ENCODE measurements at regions not wholly inside any gene's neighbourhood (a gene's known extent, or its start where the extent isn't known, plus 50 kb on each side); places are given as distances from the start of the nearest gene placed in this dataset.

DNA sequence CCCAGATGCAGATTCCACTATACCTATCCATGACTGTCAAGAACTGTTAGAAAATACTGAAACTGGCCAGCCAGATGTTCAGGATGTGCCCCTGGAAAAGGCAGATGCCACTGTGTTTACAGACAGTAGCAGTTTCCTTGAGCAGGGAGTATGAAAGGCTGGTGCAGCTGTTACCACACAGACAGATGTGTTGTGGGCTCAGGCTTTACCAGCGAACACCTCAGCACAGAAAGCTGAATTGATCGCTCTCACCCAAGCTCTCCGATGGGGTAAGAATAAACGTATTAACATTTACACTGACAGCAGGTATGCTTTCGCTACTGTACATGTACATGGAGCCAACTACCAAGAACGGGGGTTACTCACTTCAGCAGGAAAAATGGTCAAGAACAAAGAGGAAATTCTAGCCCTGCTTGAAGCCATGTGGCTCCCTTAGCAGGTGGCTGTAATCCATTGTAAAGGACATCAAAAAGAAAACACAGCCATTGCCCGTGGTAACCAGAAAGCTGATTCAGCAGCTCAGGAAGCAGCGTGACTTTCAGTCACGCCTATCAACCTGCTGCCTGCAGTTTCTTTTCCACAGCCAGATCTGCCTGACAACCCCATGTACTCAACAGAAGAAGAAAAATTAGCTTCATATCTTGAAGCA, 459.7 kb upstream of the HTR1E start:
- TF ChIP-seq EZH2 (IDR thresholded peaks at IDR 0.05; ENCODE audit: borderline replicate concordance, insufficient read depth, low read depth, low read length, poor library complexity, severe bottlenecking): no peak
- TF ChIP-seq, protein P1, sequence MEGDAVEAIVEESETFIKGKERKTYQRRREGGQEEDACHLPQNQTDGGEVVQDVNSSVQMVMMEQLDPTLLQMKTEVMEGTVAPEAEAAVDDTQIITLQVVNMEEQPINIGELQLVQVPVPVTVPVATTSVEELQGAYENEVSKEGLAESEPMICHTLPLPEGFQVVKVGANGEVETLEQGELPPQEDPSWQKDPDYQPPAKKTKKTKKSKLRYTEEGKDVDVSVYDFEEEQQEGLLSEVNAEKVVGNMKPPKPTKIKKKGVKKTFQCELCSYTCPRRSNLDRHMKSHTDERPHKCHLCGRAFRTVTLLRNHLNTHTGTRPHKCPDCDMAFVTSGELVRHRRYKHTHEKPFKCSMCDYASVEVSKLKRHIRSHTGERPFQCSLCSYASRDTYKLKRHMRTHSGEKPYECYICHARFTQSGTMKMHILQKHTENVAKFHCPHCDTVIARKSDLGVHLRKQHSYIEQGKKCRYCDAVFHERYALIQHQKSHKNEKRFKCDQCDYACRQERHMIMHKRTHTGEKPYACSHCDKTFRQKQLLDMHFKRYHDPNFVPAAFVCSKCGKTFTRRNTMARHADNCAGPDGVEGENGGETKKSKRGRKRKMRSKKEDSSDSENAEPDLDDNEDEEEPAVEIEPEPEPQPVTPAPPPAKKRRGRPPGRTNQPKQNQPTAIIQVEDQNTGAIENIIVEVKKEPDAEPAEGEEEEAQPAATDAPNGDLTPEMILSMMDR (IDR thresholded peaks at IDR 0.05): no peak
